GM19238 (cell line): ENCODE measurements at regions not wholly inside any gene's neighbourhood (a gene's known extent, or its start where the extent isn't known, plus 50 kb on each side); places are given as distances from the start of the nearest gene placed in this dataset.

Experiments used
- DNase-seq: peaks from one replicate; pipeline ENCODE4 v3.0.0; 2011; ENCODE audit warnings: low spot score; ENCODE audit not compliant: insufficient read length

DNA sequence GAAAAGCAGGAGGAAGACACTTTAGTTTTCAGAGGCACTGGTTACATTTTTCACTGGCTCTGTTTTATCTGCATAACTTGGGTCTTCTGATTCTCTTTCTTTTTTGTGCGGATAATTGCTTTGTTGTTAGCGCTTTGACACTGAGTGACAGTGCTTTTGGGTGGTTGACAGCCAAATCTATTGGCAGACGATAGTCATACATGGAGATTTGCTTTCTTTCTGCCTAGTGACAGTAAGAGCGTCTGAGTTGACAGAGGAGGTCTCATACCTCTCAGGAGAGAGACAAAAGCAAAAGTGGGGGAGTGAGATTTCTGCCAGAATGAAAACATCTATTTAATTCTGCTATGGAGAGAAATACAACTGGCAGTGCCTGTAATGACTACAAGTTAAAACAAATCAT lies 2278.0 kb upstream of the WWC1 start:
- no peak for DNase-seq

DNA sequence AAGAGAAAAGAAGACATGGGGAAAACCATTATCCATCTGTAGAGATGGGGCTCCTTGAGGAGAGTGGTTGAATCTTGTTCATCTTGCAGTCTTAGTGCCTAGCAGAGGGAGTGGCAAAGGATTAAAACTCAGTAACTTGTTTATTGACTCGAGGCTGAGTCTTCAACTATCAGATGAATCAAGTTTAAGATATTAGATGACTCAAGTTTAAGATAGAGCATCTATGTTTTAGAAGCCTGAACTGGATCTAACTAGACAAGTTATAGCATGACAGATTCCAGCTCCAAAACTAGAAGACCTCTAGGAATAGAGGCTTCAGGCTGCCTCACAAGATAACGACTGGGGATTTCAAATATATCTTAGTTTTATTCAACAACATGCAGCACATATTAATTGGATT lies 2277.2 kb upstream of the WWC1 start:
- no peak for DNase-seq

DNA sequence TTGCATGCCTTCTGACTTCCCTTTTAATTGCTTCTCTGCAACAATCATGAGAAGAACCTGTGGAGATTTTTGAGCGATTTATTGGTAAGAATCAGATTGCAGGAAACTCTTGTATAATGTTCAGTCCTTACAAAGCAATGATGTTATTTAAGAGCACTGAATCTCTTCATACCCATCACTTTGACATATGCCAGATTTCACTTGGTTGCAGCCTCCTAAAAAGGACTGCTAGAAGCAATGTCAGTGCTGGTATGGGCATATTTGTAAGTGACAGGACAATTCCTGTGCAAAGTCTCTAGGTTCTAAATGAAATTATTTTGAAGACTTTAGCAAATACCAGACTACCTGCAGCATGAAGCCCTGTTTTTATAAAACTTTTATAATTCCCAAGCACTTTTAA lies 2272.7 kb upstream of the WWC1 start:
- DNase-seq, result no peak

DNA sequence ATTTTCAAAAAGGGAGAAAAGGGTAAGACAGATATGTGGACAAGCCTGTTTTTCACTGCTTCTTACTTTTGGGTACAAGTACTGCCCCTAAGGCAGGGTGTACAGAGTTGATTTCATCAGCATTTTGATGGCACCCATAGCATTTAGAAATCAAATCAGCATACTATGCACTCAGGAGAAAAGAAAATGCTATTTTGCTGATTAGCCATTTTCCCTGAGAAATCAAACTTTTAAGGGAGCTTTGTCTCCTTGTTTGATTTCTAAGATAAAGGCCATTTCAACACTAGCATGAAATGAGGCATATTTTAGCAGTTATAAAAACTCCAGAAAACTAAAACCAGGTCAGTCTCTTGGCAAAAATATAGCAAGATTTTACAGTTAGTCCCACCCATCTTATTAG lies 2269.4 kb upstream of the WWC1 start:
- no peak for DNase-seq

DNA sequence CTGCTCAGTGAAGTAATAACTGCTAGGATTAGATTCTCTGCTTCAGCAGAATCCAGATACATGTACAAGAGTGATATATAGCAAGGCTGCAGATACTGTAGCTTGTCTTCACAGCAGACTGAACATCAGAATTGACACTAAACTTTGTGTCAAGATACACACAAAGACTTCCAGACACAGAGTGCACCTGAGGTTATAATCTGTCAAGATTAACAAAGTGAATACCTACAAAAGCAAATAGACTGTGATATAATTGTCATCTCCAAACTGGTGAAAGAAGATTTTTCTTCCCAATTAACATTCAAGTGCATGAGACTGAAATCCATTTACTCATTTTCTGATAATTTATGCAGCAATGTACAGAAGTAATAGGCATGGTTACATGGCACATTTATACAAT lies 2266.5 kb upstream of the WWC1 start:
- no peak for DNase-seq

DNA sequence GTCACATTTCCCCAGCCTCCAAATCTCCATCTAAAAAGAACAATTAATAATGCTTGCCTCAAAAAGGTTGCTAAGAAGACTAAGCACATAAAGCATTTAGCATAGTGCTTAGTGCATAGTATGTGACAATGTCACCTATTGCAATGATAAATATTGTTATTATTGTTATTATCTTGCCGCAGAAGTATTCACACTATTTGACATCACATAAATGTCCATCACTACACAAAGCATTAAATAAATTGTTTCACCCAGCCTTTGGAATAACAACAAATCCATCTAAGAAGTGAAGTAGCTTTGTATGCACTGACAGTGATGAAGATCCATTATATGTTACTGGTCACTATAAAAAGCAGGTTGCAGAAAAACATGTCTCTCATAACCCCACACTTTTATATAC lies 2263.9 kb upstream of the WWC1 start:
- no peak for DNase-seq

DNA sequence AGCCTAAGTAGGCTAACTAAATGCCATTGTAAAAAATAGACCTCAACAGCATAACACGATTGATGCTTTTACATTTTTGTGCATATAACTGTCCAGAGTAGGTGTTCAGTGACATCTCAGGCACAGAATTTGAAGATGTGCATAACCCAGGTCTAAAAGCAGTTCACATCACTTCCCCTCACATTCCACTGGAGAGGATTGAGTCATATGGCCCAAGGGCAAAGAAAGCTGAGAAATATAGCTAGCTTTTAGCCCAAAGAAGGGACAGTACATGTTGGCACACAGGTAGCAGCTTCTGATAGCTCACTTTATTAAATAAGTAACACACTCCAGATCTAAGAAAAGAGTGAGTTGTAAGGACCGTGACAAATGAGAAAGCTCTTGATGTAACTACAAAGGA lies 2259.5 kb upstream of the WWC1 start:
- DNase-seq, result no peak

DNA sequence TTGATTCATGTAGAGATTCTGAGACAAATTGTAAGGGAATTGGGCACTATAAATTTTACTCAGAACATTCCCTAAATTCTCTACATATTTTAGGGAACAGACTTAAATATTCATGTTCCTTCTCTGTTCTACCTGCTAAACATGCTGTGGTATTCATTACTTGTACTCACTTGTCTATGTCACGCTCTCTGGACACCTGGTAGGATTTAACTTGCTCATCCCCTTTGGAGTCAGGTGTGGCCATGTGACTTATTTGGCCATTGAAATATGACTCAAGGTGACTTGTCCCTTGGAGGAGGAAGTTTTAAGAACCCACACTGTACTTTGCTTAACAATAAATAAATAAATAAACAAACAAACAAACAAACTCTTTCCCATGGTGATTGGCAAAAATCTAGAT lies 2258.8 kb upstream of the WWC1 start:
- no peak for DNase-seq

DNA sequence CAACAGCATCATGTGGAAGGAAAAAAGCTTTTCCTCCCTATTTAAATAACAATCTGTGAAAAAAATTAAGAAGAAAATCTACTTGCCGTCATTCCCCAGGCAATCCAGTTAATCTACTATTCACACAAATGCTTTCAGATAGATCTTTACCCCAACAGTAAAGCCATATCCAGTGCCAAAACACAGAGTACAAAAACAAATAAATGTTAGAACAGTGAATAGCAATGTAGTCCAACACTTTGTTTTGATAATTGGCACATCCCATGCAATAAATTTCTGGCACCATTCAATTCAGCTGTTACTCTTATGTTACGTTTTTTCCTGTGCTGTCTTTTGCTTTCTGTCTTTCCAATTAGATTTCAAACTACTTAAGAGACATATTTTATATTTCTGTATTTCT lies 2245.5 kb upstream of the WWC1 start:
- DNase-seq, result no peak

DNA sequence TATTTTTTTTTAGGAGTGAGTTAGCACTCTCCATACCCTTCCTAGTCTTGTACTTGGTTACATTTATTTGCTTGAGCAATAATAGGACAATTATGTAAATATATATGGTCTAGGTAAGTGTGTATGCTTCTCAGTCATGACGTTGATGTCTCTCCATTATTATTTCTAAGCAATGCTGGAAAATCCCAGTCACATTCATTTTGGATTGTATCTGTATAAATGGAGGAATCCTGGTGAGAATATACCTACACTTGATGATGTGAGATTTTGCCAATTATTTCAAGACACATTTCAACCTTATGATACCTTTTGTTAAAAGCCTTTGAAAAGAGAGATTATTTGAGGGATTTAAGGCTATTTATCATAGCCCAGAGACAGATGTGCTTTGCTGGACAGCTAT lies 2244.5 kb upstream of the WWC1 start:
- no peak for DNase-seq

DNA sequence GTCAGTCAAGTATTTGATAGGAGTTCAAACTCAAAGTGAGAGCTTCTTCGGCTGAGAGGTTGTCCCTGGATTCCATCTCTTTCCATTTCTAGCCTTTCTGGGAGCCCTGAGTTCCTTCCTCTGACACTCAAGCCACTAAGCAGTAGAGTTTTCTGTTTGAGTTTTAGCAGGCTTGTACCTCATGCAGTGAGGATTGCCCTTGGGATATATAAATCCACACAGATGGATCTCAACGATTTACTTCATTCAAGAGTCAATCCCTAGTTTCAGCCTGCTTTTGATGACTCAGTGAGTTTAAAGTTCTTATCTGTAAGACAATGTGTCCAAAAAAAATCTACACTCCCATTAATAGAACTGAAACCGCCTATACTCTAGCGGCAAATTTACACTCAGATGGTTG lies 2240.9 kb upstream of the WWC1 start:
- no peak for DNase-seq

DNA sequence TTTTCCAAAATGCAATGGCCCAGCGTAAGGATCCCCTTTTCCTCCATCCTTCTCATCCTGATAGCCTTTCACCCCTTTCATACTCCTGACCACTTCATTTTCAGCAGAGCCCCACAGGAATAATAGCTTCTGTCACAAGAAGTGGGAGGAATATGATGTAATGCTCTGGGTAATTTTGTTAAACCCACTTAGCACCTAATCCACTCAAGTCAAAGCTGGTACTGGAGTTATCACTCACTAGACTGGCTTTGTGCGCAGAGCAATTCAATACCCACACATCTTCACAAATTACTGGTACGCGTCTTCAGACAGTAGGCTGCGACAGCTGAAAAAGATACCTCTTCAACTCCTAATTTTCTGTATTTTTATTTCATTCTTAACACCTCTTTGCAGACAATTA lies 2232.8 kb upstream of the WWC1 start:
- no peak for DNase-seq

DNA sequence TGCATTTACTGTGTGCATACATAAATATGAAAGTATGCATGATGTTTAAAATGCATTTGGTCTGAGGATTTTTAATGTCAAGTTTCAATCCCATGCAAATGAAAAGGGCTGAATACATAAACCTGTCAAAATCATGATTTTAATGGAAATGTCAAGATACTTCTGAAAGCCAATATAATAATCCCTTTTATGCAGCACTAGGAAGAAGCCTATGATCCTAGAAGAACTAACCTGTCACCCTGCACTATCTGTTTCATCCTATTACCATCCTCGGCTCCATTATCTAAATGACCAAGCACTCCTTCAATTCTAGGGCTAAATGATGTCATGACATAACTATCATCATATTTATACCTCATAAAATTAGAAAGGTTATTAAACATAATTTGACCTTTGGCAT lies 2229.4 kb upstream of the WWC1 start:
- no peak for DNase-seq

DNA sequence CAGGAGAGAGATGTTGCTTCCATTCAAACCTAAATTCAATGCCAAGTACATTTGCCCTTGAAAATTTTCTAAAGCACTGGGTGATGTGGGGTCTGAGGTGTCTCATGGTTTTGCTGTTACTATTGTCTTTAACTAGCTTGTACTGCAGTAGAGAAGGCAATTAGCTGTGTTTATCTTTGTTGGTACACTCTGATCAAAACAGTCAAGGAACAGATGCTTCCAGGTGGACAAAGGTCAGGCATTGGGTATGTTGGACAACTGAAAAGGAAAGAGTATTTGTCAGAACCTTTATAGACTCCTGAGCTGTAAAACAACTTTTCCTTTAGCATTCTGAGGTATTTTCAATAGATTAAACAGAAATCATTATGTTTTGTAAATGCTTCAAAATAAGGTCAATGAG lies 2228.7 kb upstream of the WWC1 start:
- no peak for DNase-seq

DNA sequence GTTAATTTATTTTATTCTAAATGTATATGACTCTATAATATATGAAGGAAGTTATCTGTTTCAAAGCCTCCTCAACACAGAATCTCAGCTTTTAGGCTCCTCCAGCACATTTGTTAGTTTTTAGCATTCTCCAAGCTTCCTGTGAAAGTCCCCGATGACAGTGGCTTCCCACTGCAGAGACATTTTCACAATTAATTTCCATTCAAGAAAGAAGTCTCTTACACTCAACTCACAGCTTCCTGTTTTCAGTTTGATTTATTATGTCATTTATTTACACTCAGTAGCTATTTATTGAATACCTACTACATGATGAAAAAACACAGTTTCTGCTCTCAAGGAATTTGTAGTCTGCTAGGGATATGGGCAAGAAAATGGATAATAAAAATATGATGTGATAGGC lies 2228.2 kb upstream of the WWC1 start:
- DNase-seq, result no peak

DNA sequence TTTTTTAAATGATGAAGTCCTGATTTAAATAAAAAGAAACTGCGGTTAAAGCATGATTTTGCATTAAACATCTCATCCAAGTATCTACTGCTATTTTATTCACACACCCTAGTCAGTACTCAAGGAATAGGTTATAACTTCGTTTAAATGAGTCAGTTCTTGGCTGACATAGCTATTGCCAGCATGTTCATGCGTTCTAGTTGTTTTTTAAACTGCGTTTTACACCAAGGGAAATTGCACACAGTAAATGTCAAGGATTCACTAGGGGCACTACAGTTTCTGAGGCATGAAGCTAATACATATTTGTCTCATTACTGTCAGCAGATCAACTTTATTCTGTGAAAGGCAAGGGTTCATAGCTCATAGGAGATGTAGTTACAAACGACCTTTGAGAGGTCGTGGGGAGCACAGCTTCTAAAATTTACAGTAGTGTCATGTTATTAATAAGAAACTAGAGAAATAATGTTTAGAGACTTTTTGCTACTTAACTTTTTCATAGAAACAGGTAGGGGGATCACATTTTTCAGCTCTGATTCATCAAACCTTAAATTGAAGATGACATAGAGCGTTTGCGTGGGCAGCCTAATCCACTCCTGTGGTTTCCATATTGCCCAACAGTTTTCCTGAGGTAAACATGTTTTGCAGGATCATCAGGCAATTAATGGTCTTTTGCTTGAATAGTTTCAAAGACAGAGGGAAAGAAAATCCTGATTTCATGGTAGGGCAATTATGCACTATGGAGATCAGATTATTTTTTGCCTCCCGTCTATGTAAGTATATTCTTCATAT lies 2222.7 kb upstream of the WWC1 start:
- DNase-seq, result no peak

DNA sequence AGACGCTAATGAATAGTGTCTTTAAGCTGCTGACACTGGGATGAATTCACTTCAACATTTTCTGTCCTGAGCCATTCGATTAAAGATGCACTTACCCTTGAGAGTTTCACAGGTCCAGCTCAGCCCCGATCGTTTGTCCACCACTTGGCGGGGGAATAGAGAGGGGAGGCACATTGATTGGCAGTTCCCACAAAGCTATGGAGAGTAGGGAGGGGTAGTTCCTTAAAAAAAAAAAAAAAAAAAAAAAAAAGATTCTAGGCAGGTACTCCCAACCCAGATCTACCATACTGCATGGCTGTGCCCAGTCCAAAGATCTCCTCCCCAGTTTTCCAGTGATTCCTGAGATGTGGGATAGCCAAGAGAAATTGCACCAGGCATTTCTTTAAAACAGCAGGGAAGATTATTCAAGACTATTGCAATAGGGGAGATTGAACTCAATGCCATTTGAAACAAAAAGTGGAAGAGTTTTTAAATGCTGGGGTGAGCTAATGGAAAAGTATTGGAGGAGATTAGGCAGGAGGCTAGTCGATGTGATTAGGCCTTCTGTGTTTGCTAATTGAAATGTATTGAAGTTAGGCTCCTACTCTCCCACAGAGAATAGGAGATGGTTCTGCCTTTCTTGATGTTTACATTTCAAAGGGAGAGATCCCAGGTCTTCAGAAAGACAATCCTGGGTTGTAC lies 2217.4 kb upstream of the WWC1 start:
- no peak for DNase-seq

DNA sequence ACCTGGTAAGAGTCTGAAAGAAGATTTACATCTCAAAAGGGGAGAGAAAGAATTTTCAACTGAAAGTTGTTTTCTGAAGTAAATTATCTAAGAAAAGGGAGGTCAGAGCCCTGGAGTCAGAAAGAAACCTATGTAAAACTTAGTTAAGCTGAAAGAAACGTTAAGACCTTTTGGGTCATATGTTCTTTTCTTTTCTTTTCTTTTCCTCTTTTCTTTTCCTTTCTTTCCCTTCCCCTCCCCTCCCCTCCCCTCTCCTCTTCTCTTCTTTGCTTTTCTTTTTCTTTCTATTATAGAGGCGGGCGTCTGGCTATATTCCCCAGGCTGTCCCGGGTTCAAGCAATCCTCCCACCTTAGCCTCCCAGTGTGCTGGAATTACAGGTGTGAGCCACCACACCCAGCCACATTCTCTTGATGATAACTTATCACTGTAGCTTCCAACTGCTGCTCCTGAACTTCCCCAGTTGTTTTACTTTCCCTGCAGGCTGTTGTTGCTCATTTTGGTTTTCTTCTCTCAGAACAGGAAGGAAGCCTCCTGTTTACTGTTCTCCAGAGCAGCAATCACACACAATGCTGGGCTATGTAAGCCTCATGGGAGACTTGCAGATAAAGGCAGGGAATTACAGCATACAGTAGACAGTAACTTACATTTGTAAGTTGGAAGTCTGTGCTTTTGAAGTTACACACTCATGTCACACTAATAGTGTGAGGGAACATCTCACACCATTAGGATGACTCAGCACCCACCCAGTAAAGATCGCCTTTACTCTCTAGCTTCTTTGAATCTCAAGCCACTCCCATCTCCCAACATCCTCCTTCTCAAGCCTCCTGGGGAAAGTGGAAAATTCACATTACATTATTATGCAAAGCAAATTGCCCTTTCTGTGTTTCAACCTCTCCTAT lies 2216.6 kb upstream of the WWC1 start:
- no peak for DNase-seq

DNA sequence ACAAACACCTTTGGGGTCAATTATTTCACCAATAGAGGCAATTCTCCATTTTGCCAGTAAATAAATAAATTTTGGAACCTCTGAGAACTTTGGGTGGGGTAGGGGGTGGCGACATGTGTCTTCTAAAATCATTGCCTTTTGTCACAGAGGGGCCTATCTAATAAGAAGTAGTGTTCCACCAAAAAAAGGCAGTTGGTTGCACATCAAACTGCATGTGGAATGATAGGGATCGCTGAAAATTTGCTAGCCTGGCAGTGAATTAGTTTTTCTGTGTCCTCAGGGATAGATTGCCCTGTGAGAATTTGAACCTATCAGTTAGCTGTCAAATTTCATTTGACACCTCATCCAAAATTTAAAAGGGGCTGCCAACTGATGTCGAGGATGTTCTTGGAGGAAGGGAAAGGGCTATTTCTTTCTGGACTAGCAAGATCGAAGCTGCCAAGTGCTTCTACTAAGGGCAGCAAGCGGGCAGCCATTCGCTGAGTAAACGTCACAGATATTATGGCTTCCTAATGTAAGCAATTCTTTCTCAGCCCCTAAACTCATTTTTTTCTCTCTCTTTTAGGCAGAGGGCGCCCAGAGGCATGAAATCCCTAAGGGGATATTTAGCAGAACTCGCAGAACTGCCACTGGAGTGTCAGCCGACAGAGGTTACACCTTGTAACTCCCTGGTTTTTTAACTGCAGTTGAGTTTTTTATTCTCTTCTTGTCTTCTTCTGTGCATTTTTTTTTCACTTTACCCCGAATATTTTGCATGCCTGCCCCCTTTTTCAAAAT lies 2208.1 kb upstream of the WWC1 start:
- no peak for DNase-seq

DNA sequence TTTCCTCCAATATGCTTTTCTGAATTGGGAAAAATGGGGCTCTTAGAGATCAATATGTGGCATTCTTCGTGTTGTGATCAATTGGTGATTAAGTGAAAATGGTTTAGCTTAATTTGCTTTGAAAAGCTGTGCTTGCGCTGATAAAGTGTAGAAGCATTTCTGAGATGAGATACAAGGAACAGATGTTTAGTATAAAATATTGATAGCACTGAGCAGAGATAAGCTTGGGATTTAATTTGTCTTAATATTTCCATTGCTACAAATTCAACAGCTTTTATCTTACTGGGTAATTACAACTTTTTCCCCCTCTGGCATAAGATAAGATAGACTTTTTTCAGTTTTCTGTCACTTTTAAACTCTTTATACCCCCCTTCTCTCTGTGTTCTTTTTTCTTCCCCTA lies 2204.9 kb upstream of the WWC1 start:
- DNase-seq, result no peak

DNA sequence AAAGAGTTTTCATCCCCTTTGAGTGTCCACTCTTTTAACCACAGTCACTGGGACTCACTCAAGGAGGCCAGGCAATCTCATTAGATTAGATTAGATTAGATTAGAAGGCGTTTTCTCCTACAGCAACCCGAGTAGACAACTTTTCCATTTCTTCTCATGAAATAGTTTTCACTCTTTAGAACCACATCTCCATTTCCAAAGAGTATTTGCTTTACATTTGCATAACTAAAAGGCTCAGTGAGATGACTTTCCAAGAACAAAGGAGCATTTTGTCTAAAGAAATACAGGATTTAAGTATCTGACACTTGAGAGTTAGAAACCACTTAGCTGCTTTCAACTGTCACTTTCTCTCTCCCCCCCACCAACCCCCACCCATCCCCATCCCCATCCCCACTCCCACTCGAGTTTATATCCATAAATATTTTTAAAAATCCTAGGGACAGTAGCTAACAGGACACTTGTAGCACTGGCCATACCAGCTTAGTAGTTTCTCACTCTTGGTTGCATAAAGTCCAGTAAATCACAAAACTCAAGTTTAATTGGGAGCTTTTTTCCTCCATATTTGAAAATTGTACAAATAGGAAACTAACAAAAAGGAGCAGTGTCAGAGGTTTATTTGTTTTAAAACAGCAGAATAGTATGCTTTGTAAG lies 2202.9 kb upstream of the WWC1 start:
- DNase-seq, result no peak
